NB4 (cell line): ENCODE measurements at regions not wholly inside any gene's neighbourhood (a gene's known extent, or its start where the extent isn't known, plus 50 kb on each side); places are given as distances from the start of the nearest gene placed in this dataset.

Experiments used
- MYC ChIP-seq: IDR thresholded peaks from 2 replicates; pipeline ENCODE4 v1.6.1; 2011; ENCODE audit warnings: low read depth, low read length
- POLR2A ChIP-seq: IDR thresholded peaks from 2 replicates; pipeline ENCODE4 v1.6.1; 2011; ENCODE audit warnings: mild to moderate bottlenecking; ENCODE audit not compliant: insufficient read length; ENCODE audit errors: extremely low read depth
- TF ChIP-seq, protein P1 (sequence below): IDR thresholded peaks from one replicate; pipeline ENCODE4 v1.5.1; 2012; ENCODE audit warnings: low read depth, low read length

- TF ChIP-seq POLR2A (no peak), MYC (no peak)
- TF ChIP-seq, protein P1, sequence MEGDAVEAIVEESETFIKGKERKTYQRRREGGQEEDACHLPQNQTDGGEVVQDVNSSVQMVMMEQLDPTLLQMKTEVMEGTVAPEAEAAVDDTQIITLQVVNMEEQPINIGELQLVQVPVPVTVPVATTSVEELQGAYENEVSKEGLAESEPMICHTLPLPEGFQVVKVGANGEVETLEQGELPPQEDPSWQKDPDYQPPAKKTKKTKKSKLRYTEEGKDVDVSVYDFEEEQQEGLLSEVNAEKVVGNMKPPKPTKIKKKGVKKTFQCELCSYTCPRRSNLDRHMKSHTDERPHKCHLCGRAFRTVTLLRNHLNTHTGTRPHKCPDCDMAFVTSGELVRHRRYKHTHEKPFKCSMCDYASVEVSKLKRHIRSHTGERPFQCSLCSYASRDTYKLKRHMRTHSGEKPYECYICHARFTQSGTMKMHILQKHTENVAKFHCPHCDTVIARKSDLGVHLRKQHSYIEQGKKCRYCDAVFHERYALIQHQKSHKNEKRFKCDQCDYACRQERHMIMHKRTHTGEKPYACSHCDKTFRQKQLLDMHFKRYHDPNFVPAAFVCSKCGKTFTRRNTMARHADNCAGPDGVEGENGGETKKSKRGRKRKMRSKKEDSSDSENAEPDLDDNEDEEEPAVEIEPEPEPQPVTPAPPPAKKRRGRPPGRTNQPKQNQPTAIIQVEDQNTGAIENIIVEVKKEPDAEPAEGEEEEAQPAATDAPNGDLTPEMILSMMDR: no peak
Measured at GRCh38 chr13:79647533-79647932, 166.6 kb downstream of the NDFIP2 start.
